ENCODE measurements at regions not wholly inside any gene's neighbourhood (a gene's known extent, or its start where the extent isn't known, plus 50 kb on each side); places are given as distances from the start of the nearest gene placed in this dataset.

GRCh38 chr13:72139192-72139591 is 272.2 kb upstream of the DACH1 start:
- WGBS (ENCODE audit: insufficient coverage) = 80% methylated on average over 1 of the region's 1 CpG
- no peaks in the 10 kb centered on the region for H3K9me3 ChIP-seq (ENCODE audit: control insufficient read depth, insufficient read depth, low read length)
- no peaks in the 10 kb centered on the region for H3K4me1 ChIP-seq (ENCODE audit: control insufficient read depth, insufficient read depth, low read length)

GRCh38 chr13:72132075-72132474 is 265.1 kb upstream of the DACH1 start:
- no peak overlapping the region for H3K4me3 ChIP-seq (ENCODE audit: low read depth, low read length)
- WGBS (ENCODE audit: insufficient coverage) = 100% methylated on average over 1 of the region's 2 CpGs
- H3K9me3 ChIP-seq (ENCODE audit: control insufficient read depth, insufficient read depth, low read length) = no peaks in the 10 kb centered on the region
- H3K27ac ChIP-seq (ENCODE audit: low read depth, low read length) = no peak overlapping the region
- no peak for DNase-seq (ENCODE audit: low read depth in 4 of 6, low spot score in 6 of 6)
- H3K27me3 ChIP-seq (ENCODE audit: control insufficient read depth, insufficient read depth, low read length) = no peaks in the 10 kb centered on the region
- no peaks in the 10 kb centered on the region for H3K4me1 ChIP-seq (ENCODE audit: control insufficient read depth, insufficient read depth, low read length)
- H3K36me3 ChIP-seq (ENCODE audit: control insufficient read depth, insufficient read depth, low read length) = no peaks in the 10 kb centered on the region

More at GRCh38 chr13:72139192-72139591, 272.2 kb upstream of the DACH1 start:
- Histone ChIP-seq H3K27me3 (ENCODE audit: control insufficient read depth, insufficient read depth, low read length) (no peaks in the 10 kb centered on the region), H3K27ac (ENCODE audit: low read depth, low read length) (no peak overlapping the region), H3K4me3 (ENCODE audit: low read depth, low read length) (no peak overlapping the region), H3K36me3 (ENCODE audit: control insufficient read depth, insufficient read depth, low read length) (no peaks in the 10 kb centered on the region)
- no peak for DNase-seq (ENCODE audit: low read depth in 4 of 6, low spot score in 6 of 6)

- Histone ChIP-seq H3K4me3 (ENCODE audit: low read depth, low read length) (no peak overlapping the region), H3K9me3 (ENCODE audit: control insufficient read depth, insufficient read depth, low read length) (no peaks in the 10 kb centered on the region), H3K36me3 (ENCODE audit: control insufficient read depth, insufficient read depth, low read length) (no peaks in the 10 kb centered on the region), H3K27me3 (ENCODE audit: control insufficient read depth, insufficient read depth, low read length) (no peaks in the 10 kb centered on the region), H3K27ac (ENCODE audit: low read depth, low read length) (no peak overlapping the region), H3K4me1 (ENCODE audit: control insufficient read depth, insufficient read depth, low read length) (no peaks in the 10 kb centered on the region)
- WGBS (ENCODE audit: insufficient coverage) = no CpG with 5 or more reads among the region's 3 CpGs
- no peak for DNase-seq (ENCODE audit: low read depth in 4 of 6, low spot score in 6 of 6)
These were observed 262.1 kb upstream of the DACH1 start for GRCh38 chr13:72129117-72129516.

GRCh38 chr13:72127031-72127430 is 260.0 kb upstream of the DACH1 start:
- H3K27me3 ChIP-seq (ENCODE audit: control insufficient read depth, insufficient read depth, low read length) = no peaks in the 10 kb centered on the region
- no peak for DNase-seq (ENCODE audit: low read depth in 4 of 6, low spot score in 6 of 6)
- H3K27ac ChIP-seq (ENCODE audit: low read depth, low read length) = no peak overlapping the region
- no CpG with 5 or more reads among the region's 1 CpG for WGBS (ENCODE audit: insufficient coverage)
- no peaks in the 10 kb centered on the region for H3K4me1 ChIP-seq (ENCODE audit: control insufficient read depth, insufficient read depth, low read length)
- H3K4me3 ChIP-seq (ENCODE audit: low read depth, low read length) = no peak overlapping the region
- H3K9me3 ChIP-seq (ENCODE audit: control insufficient read depth, insufficient read depth, low read length) = no peaks in the 10 kb centered on the region
- no peaks in the 10 kb centered on the region for H3K36me3 ChIP-seq (ENCODE audit: control insufficient read depth, insufficient read depth, low read length)

- H3K4me1 ChIP-seq (ENCODE audit: control insufficient read depth, insufficient read depth, low read length) = no peaks in the 10 kb centered on the region
These were observed 259.4 kb upstream of the DACH1 start for GRCh38 chr13:72126424-72126823.

GRCh38 chr13:72125561-72125960 is 258.6 kb upstream of the DACH1 start:
- Histone ChIP-seq H3K4me3 (ENCODE audit: low read depth, low read length) (no peak overlapping the region), H3K27ac (ENCODE audit: low read depth, low read length) (no peak overlapping the region)
- no CpG with 5 or more reads among the region's 3 CpGs for WGBS (ENCODE audit: insufficient coverage)

More at GRCh38 chr13:72126424-72126823, 259.4 kb upstream of the DACH1 start:
- Histone ChIP-seq H3K36me3 (ENCODE audit: control insufficient read depth, insufficient read depth, low read length) (no peaks in the 10 kb centered on the region), H3K27me3 (ENCODE audit: control insufficient read depth, insufficient read depth, low read length) (no peaks in the 10 kb centered on the region), H3K9me3 (ENCODE audit: control insufficient read depth, insufficient read depth, low read length) (no peaks in the 10 kb centered on the region), H3K27ac (ENCODE audit: low read depth, low read length) (no peak overlapping the region), H3K4me3 (ENCODE audit: low read depth, low read length) (no peak overlapping the region)
- no peak for DNase-seq (ENCODE audit: low read depth in 4 of 6, low spot score in 6 of 6)
- no CpG with 5 or more reads among the region's 2 CpGs for WGBS (ENCODE audit: insufficient coverage)

GRCh38 chr13:72122661-72123255 is 255.8 kb upstream of the DACH1 start:
- Histone ChIP-seq H3K36me3 (ENCODE audit: control insufficient read depth, insufficient read depth, low read length) (no peaks in the 10 kb centered on the region), H3K4me3 (ENCODE audit: low read depth, low read length) (no peak overlapping the region), H3K4me1 (ENCODE audit: control insufficient read depth, insufficient read depth, low read length) (no peaks in the 10 kb centered on the region), H3K27me3 (ENCODE audit: control insufficient read depth, insufficient read depth, low read length) (no peaks in the 10 kb centered on the region), H3K9me3 (ENCODE audit: control insufficient read depth, insufficient read depth, low read length) (no peaks in the 10 kb centered on the region), H3K27ac (ENCODE audit: low read depth, low read length) (no peak overlapping the region)
- DNase-seq (ENCODE audit: low read depth in 4 of 6, low spot score in 6 of 6) = no peak
- 83% methylated on average over 3 of the region's 3 CpGs for WGBS (ENCODE audit: insufficient coverage)

More at GRCh38 chr13:72125561-72125960, 258.6 kb upstream of the DACH1 start:
- H3K27me3 ChIP-seq (ENCODE audit: control insufficient read depth, insufficient read depth, low read length) = no peaks in the 10 kb centered on the region
- H3K9me3 ChIP-seq (ENCODE audit: control insufficient read depth, insufficient read depth, low read length) = no peaks in the 10 kb centered on the region
- no peak for DNase-seq (ENCODE audit: low read depth in 4 of 6, low spot score in 6 of 6)
- no peaks in the 10 kb centered on the region for H3K36me3 ChIP-seq (ENCODE audit: control insufficient read depth, insufficient read depth, low read length)
- no peaks in the 10 kb centered on the region for H3K4me1 ChIP-seq (ENCODE audit: control insufficient read depth, insufficient read depth, low read length)

GRCh38 chr13:72121466-72121865 is 254.5 kb upstream of the DACH1 start:
- no peak overlapping the region for H3K27ac ChIP-seq (ENCODE audit: low read depth, low read length)
- WGBS (ENCODE audit: insufficient coverage) = no CpG with 5 or more reads among the region's 3 CpGs
- no peaks in the 10 kb centered on the region for H3K4me1 ChIP-seq (ENCODE audit: control insufficient read depth, insufficient read depth, low read length)
- H3K27me3 ChIP-seq (ENCODE audit: control insufficient read depth, insufficient read depth, low read length) = no peaks in the 10 kb centered on the region
- no peak overlapping the region for H3K4me3 ChIP-seq (ENCODE audit: low read depth, low read length)
- H3K36me3 ChIP-seq (ENCODE audit: control insufficient read depth, insufficient read depth, low read length) = no peaks in the 10 kb centered on the region
- DNase-seq (ENCODE audit: low read depth in 4 of 6, low spot score in 6 of 6) = no peak
- no peaks in the 10 kb centered on the region for H3K9me3 ChIP-seq (ENCODE audit: control insufficient read depth, insufficient read depth, low read length)

- Histone ChIP-seq H3K4me3 (ENCODE audit: low read depth, low read length) (no peak overlapping the region), H3K27me3 (ENCODE audit: control insufficient read depth, insufficient read depth, low read length) (no peaks in the 10 kb centered on the region), H3K27ac (ENCODE audit: low read depth, low read length) (no peak overlapping the region), H3K36me3 (ENCODE audit: control insufficient read depth, insufficient read depth, low read length) (no peaks in the 10 kb centered on the region), H3K9me3 (ENCODE audit: control insufficient read depth, insufficient read depth, low read length) (no peaks in the 10 kb centered on the region), H3K4me1 (ENCODE audit: control insufficient read depth, insufficient read depth, low read length) (no peaks in the 10 kb centered on the region)
- DNase-seq (ENCODE audit: low read depth in 4 of 6, low spot score in 6 of 6) = peak in 1 of 6 donors; percentile 17
- no CpG with 5 or more reads among the region's 2 CpGs for WGBS (ENCODE audit: insufficient coverage)
These were observed 253.6 kb upstream of the DACH1 start for GRCh38 chr13:72120632-72121031.

- peak in 1 of 6 donors; percentile 76 for DNase-seq (ENCODE audit: low read depth in 4 of 6, low spot score in 6 of 6)
- 91% methylated on average over 1 of the region's 2 CpGs for WGBS (ENCODE audit: insufficient coverage)
These were observed 246.9 kb upstream of the DACH1 start for GRCh38 chr13:72113931-72114330.

More at GRCh38 chr13:72113931-72114330, 246.9 kb upstream of the DACH1 start:
- no peaks in the 10 kb centered on the region for H3K9me3 ChIP-seq (ENCODE audit: control insufficient read depth, insufficient read depth, low read length)
- no peaks in the 10 kb centered on the region for H3K4me1 ChIP-seq (ENCODE audit: control insufficient read depth, insufficient read depth, low read length)
- no peak overlapping the region for H3K27ac ChIP-seq (ENCODE audit: low read depth, low read length)
- H3K4me3 ChIP-seq (ENCODE audit: low read depth, low read length) = no peak overlapping the region
- no peaks in the 10 kb centered on the region for H3K36me3 ChIP-seq (ENCODE audit: control insufficient read depth, insufficient read depth, low read length)
- H3K27me3 ChIP-seq (ENCODE audit: control insufficient read depth, insufficient read depth, low read length) = no peaks in the 10 kb centered on the region

All from spinal cord (tissue), 9 donors.